ENCODE measurements at regions not wholly inside any gene's neighbourhood (a gene's known extent, or its start where the extent isn't known, plus 50 kb on each side); places are given as distances from the start of the nearest gene placed in this dataset.
"Not testable (repeated sequence)": the region's sequence is repeated elsewhere in the genome, so short reads cannot be mapped to it uniquely, and the experiment has no call there.

DNA sequence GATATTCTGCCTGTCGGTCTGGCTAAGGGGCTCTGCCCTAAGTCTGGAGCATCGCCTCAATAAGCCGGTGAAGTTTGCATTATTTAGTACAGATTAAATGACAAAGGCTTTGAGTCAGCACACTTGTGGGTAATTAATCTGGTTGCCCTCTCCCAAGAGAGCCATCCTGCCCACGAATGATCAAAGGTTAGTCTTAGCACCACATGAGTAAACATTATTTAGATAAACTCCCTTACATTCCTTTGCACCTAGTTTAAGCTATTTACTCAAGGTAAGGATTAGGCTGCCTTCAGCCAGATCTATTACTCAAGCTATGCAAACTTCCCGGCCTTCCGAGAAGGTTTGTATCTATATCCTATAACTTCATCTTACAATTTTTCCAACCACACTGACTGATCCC, 572.1 kb downstream of the CHSY3 start:
- H3K27ac Mint-ChIP-seq: no peak overlapping the region
- no peaks in the 10 kb centered on the region for H3K4me1 Mint-ChIP-seq (ENCODE audit: low read depth in 2 of 2)
- H3K27me3 Mint-ChIP-seq: no peaks in the 10 kb centered on the region
- ATAC-seq (replicated peaks) (no peak), DNase-seq (no peak)
- H3K9me3 Mint-ChIP-seq: peaks cover 9 to 15% of the 10 kb centered on the region in 2 donors
- no peak overlapping the region for H3K4me3 Mint-ChIP-seq
- no peaks in the 10 kb centered on the region for H3K36me3 Mint-ChIP-seq (ENCODE audit: insufficient read depth)

DNA sequence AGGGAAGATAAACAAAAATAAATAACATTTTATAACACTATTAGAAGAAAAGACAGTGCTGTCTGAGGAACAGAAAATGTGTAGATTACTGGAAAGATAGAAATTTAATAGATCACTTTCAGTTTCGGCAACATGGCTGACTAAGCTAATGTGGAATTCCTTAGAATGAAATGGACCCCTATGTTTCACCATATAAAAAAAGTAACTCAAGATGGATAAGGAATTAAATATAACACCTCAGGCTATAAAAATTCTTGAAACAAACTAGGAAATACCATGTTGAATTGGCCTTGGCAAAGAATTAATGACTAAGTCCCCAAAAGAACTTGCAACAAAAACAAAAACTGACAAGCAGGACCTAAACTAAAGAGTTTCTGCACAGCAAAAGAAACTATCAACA, 558.3 kb downstream of the CHSY3 start:
- Mint-ChIP-seq H3K4me3 (no peak overlapping the region), H3K9me3 (peaks cover 0 to 9% of the 10 kb centered on the region in 2 donors), H3K27ac (no peak overlapping the region), H3K27me3 (no peaks in the 10 kb centered on the region), H3K36me3 (ENCODE audit: insufficient read depth) (no peaks in the 10 kb centered on the region), H3K4me1 (ENCODE audit: low read depth in 2 of 2) (no peaks in the 10 kb centered on the region)
- DNase-seq (no peak), ATAC-seq (replicated peaks) (no peak)

DNA sequence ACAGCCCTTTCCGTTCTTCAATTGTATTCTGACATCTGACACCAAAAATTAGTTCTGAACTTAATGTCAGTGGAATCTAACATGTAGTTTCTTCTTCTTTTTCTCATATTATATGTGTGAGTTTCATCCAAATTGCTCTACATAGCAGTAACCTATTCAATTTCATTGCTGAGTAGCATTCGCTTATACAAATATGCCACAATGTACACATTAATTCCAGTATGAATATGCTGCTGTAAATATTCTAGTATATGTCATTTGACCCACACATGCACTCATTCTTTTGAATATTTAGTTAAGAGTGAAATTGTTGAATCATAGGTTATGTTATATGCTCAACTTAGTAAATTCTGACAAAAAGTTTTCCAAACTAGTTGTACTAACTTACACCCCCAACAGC, 550.9 kb downstream of the CHSY3 start:
- H3K9me3 Mint-ChIP-seq: peaks cover 5 to 10% of the 10 kb centered on the region in 2 donors
- peaks cover 5% of the 10 kb centered on the region for H3K36me3 Mint-ChIP-seq (ENCODE audit: insufficient read depth)

DNA sequence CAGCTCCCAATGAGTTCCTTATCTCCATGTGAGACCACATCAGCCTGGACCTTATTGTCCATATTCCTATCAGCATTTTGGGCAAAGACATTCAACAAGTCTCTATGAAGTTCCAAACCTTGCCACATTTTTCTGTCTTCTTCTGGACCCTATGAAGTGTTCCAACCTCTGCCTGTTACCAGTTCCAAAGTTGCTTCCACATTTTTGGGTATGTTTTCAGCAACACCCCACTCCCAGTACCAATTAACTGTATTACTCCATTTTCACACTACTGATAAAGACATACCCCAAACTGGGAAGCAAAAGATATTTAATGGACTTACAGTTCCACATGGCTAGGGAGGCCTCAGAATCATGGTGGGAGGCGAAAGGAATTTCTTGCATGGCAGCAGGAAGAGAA, 548.5 kb downstream of the CHSY3 start:
- H3K36me3 Mint-ChIP-seq (ENCODE audit: insufficient read depth): peaks cover 5% of the 10 kb centered on the region
- H3K4me3 Mint-ChIP-seq: no peak overlapping the region
- DNase-seq: no peak
- ATAC-seq (replicated peaks): no peak
- H3K27ac Mint-ChIP-seq: no peak overlapping the region
- no peaks in the 10 kb centered on the region for H3K4me1 Mint-ChIP-seq (ENCODE audit: low read depth in 2 of 2)
- H3K27me3 Mint-ChIP-seq: no peaks in the 10 kb centered on the region
- H3K9me3 Mint-ChIP-seq: peaks cover 0 to 10% of the 10 kb centered on the region in 2 donors

More for the DNA sequence above, 550.9 kb downstream of the CHSY3 start:
- no peak overlapping the region for H3K27ac Mint-ChIP-seq
- H3K27me3 Mint-ChIP-seq: no peaks in the 10 kb centered on the region
- H3K4me1 Mint-ChIP-seq (ENCODE audit: low read depth in 2 of 2): no peaks in the 10 kb centered on the region
- DNase-seq: no peak
- H3K4me3 Mint-ChIP-seq: no peak overlapping the region
- no peak for ATAC-seq (replicated peaks)

DNA sequence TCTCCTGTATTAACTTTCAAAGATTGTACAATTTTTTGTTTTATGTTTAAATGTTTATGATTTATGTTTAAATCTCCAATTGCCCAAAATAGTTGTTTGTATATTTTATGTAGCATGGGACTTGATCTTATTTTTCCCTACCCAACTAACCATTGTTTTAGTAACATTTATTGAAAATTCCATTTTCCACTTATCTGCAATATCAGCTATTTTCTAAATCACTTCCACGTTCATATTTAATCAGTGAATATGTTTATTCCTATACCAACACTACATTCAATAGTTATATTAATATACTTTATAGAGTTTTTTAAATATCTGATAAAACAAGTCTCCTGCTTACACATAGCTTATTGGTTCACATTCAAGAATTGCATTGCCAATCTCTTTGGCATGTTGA, 532.2 kb downstream of the CHSY3 start:
- H3K4me3 Mint-ChIP-seq: no peak overlapping the region
- no peaks in the 10 kb centered on the region for H3K27me3 Mint-ChIP-seq
- ATAC-seq (replicated peaks) (no peak), DNase-seq (no peak)
- H3K4me1 Mint-ChIP-seq (ENCODE audit: low read depth in 2 of 2): no peaks in the 10 kb centered on the region
- no peak overlapping the region for H3K27ac Mint-ChIP-seq
- H3K36me3 Mint-ChIP-seq (ENCODE audit: insufficient read depth): no peaks in the 10 kb centered on the region
- H3K9me3 Mint-ChIP-seq: peaks cover 5 to 25% of the 10 kb centered on the region in 2 donors

DNA sequence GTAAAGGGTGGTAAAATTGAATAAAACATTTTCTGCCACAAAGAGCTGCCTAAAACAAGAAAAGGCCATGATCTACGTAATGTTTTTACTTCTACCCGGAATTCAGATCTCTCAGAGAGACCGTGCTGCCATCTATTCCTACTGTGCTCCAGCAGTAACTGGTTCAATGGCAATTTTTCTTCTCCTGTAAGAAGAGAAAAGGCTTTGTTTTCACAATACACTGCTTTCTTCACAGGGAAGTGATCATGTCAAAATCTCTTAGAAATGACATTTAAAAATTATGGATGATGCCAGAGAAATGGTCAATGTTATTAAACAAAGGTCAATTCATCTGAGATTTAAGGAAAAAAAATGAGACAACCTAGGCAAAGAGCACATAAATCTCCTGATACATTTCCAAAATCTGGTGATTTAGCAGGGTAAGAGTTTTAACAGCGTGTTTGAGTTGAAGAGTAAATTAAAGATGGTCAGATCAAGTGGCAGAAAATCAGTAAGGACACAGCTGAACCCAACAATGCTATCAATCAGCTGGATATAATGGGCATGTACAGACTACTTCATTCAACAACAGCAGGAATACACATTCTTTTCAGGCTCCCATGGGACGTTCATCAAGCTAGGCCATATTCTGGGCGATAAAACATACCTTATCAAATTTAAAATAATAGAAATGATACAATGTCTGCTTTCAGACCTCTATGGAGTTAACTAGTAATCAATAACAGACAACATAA, 523.1 kb downstream of the CHSY3 start:
- Mint-ChIP-seq H3K27ac (no peak overlapping the region), H3K4me1 (ENCODE audit: low read depth in 2 of 2) (no peaks in the 10 kb centered on the region), H3K27me3 (no peaks in the 10 kb centered on the region), H3K9me3 (no peaks in the 10 kb centered on the region), H3K36me3 (ENCODE audit: insufficient read depth) (no peaks in the 10 kb centered on the region), H3K4me3 (no peak overlapping the region)
- no peak for ATAC-seq (replicated peaks)
- DNase-seq: no peak

DNA sequence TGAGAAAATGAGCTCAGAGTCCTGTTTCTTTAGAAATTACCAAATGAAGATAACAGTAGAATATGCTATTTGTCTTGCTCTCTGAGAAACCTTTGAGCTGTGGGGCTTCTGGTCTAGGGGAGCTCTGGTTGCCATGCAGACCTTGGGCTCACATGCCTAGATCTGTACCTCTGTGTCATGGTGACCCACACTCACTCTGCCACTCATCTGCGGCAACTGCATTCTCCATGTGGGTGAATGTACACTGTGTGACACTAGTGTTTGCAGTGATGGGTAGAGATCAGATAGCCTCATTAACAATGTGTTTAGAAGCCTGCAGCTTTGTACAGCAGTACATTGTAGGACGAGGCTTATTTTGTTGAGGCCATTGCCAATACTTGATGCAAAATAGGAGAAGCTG, 521.2 kb downstream of the CHSY3 start:
- Mint-ChIP-seq H3K9me3 (no peaks in the 10 kb centered on the region), H3K27ac (no peak overlapping the region), H3K4me1 (ENCODE audit: low read depth in 2 of 2) (no peaks in the 10 kb centered on the region), H3K27me3 (no peaks in the 10 kb centered on the region), H3K4me3 (no peak overlapping the region), H3K36me3 (ENCODE audit: insufficient read depth) (no peaks in the 10 kb centered on the region)
- no peak for ATAC-seq (replicated peaks)
- no peak for DNase-seq

DNA sequence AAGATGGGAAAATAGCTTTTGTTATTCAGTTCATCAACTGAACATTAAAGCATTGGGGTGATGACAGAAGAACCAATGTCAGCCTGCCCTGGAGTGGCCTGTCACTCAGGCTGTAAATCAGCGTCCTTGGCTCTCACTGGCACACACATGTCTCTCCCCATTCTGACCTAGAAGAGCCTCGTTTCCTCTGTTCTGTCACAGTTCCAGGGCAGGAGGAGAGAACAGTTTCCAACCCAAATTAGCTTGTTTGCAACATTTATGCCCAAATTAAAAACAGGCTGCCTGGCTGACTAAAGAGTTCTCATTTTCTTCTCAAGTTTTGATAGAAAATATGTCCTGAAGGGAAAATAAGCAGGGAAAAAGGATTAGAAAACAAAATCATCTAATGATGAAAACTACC, 520.1 kb downstream of the CHSY3 start:
- H3K36me3 Mint-ChIP-seq (ENCODE audit: insufficient read depth): no peaks in the 10 kb centered on the region
- H3K4me1 Mint-ChIP-seq (ENCODE audit: low read depth in 2 of 2): no peaks in the 10 kb centered on the region
- H3K27ac Mint-ChIP-seq: no peak overlapping the region
- no peaks in the 10 kb centered on the region for H3K9me3 Mint-ChIP-seq
- no peak overlapping the region for H3K4me3 Mint-ChIP-seq
- H3K27me3 Mint-ChIP-seq: no peaks in the 10 kb centered on the region
- DNase-seq (no peak), ATAC-seq (replicated peaks) (no peak)

DNA sequence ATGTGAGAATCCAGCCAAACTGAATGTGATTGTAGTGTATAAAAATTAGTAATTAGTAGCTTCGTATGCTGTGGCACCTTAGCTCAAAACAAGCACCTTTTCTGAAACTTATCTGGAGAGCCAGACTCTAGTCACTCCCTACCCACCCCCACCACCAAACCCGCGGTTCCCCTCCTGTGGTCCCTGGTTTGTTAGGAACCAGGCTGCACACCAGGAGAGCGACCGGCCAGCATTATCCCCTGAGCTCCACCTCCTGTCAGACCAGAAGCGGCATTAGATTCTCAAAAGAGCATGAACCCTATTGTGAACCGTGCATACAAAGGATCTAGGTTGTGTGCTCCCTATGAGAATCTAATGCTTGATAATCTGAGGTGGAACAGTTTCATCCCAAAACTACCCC, 498.6 kb downstream of the CHSY3 start:
- Mint-ChIP-seq H3K4me1 (ENCODE audit: low read depth in 2 of 2) (no peaks in the 10 kb centered on the region), H3K36me3 (ENCODE audit: insufficient read depth) (no peaks in the 10 kb centered on the region), H3K27ac (no peak overlapping the region), H3K9me3 (no peaks in the 10 kb centered on the region), H3K27me3 (no peaks in the 10 kb centered on the region), H3K4me3 (no peak overlapping the region)
- ATAC-seq (replicated peaks) (no peak), DNase-seq (no peak)

DNA sequence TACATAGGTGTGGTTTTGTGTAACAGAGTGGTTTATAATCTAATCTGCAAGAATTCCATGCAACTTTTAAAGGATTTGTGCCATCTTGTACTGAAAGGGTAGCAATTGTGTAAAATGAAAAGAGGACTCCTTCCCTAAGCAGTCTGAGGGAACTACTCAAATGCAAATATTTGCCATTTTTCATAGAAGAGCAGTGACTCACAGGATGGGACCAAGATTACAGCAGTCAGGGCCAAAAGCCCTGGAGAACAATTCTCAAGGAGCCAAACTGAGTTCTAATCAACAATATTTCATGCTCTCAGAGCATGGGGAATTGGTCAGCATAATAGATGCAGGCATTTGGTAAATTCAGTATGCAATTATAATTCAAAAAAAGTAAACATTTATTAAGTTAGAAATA, 495.8 kb downstream of the CHSY3 start:
- H3K27me3 Mint-ChIP-seq: no peaks in the 10 kb centered on the region
- no peaks in the 10 kb centered on the region for H3K9me3 Mint-ChIP-seq
- H3K4me1 Mint-ChIP-seq (ENCODE audit: low read depth in 2 of 2): no peaks in the 10 kb centered on the region
- H3K4me3 Mint-ChIP-seq: no peak overlapping the region
- no peak for ATAC-seq (replicated peaks)
- H3K27ac Mint-ChIP-seq: no peak overlapping the region
- no peaks in the 10 kb centered on the region for H3K36me3 Mint-ChIP-seq (ENCODE audit: insufficient read depth)
- DNase-seq: no peak

DNA sequence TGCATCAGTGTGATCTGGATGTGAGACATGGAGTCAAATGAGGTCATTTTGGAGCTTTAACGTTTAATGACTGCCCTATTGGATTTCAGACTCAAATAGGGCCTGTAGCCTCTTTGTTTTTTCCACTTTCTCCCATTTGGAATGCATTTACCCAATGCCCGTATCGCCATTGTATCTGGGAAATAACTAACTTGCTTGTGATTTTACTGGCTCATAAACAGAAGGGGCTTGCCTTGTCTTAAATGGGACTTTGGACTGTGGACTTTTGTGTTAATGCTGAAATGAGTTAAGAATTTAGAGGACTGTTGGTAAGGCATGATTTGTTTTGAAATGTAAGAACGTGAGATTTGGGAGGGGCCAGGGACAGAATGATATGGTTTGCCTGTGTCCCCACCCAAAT, 494.6 kb downstream of the CHSY3 start:
- DNase-seq: no peak
- no peaks in the 10 kb centered on the region for H3K9me3 Mint-ChIP-seq
- no peak for ATAC-seq (replicated peaks)
- no peaks in the 10 kb centered on the region for H3K27me3 Mint-ChIP-seq
- H3K36me3 Mint-ChIP-seq (ENCODE audit: insufficient read depth): no peaks in the 10 kb centered on the region
- H3K4me3 Mint-ChIP-seq: no peak overlapping the region
- no peak overlapping the region for H3K27ac Mint-ChIP-seq
- H3K4me1 Mint-ChIP-seq (ENCODE audit: low read depth in 2 of 2): no peaks in the 10 kb centered on the region

DNA sequence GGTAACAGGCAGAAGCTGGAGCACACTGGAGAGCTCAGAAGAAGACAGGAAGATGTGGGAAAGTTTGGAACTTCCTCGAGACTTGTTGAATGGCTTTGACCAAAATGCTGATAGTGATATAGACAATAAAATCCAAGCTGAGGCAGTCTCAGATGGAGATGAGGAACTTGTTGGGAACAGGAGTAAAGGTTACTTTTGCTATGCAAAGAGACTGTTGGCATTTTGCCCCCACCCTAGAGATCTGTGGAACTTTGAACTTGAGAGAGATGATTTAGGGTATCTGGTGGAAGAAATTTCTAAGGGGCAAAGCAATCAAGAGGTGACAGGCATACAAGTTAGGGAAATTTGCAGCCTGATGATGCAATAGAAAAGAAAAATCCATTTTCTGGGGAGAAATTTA, 493.5 kb downstream of the CHSY3 start:
- not testable (repeated sequence) for H3K4me1 Mint-ChIP-seq (ENCODE audit: low read depth in 2 of 2); H3K27ac Mint-ChIP-seq; H3K4me3 Mint-ChIP-seq; H3K27me3 Mint-ChIP-seq; H3K36me3 Mint-ChIP-seq (ENCODE audit: insufficient read depth); H3K9me3 Mint-ChIP-seq; DNase-seq; ATAC-seq (replicated peaks)

DNA sequence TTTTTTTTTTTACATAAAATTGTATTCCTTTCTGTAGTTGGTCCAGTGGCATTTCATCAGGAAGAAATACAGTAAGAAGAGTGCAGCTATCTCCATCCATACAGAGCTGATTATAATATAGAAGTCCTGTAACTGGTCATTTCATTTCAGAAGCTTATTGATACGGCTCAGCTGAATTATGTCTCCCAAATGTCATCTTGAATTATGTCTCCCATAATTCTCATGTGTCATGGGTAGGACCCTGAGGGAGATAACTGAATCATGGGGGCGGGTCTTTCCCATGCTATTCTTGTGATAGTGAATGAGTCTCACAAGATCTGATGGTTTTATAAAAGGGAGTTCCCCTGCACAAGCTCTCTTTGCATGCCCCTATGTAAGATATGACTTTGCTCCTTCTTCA, 492.9 kb downstream of the CHSY3 start:
- H3K4me1 Mint-ChIP-seq (ENCODE audit: low read depth in 2 of 2): no peaks in the 10 kb centered on the region
- no peaks in the 10 kb centered on the region for H3K36me3 Mint-ChIP-seq (ENCODE audit: insufficient read depth)
- H3K27ac Mint-ChIP-seq: no peak overlapping the region
- no peaks in the 10 kb centered on the region for H3K27me3 Mint-ChIP-seq
- no peak for DNase-seq
- H3K9me3 Mint-ChIP-seq: no peaks in the 10 kb centered on the region
- no peak overlapping the region for H3K4me3 Mint-ChIP-seq
- ATAC-seq (replicated peaks): no peak

DNA sequence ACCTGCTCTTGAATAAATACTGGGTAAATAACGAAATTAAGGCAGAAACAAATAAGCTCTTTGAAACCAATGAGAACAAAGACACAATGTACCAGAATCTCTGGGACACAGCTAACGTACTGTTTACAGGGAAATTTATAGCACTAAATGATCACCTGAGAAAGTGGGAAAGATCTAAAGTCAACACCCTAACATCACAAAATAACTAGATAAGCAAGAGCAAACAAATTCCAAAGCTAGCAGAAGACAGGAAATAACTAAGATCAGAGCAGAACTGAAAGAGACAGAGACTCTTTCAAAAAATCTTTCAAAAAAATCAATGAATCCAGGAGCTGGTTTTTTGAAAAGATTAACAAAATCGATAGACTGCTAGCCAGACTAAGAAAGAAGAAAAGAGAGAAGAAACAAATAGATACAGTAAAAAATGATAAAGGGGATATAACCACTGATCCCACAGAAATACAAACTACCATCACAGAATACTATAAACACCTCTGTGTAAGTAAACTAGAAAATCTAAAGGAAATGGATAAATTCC, 487.5 kb downstream of the CHSY3 start:
- not testable (repeated sequence) for H3K36me3 Mint-ChIP-seq (ENCODE audit: insufficient read depth); H3K4me1 Mint-ChIP-seq (ENCODE audit: low read depth in 2 of 2); DNase-seq; ATAC-seq (replicated peaks); H3K27me3 Mint-ChIP-seq; H3K9me3 Mint-ChIP-seq; H3K4me3 Mint-ChIP-seq; H3K27ac Mint-ChIP-seq
